Mesendoderm (in vitro differentiated cells): ENCODE measurements at regions not wholly inside any gene's neighbourhood (a gene's known extent, or its start where the extent isn't known, plus 50 kb on each side); places are given as distances from the start of the nearest gene placed in this dataset.

Experiments
- DNase-seq: peaks from one replicate; pipeline ENCODE4 v3.0.0; 2013
- H2AK5ac ChIP-seq: 2 replicates; pipeline ENCODE4 v1.6.1; 2013; ENCODE audit warnings: low read length, inconsistent platforms
- H2BK120ac ChIP-seq: 2 replicates; pipeline ENCODE4 v1.6.1; 2013; ENCODE audit warnings: low read depth, mild to moderate bottlenecking, low read length, moderate library complexity, mixed read lengths
- H2BK15ac ChIP-seq: replicated peaks from 2 replicates; pipeline ENCODE4 v1.6.1; 2013; ENCODE audit warnings: low read depth, mild to moderate bottlenecking, moderate library complexity
- H2BK5ac ChIP-seq: 2 replicates; pipeline ENCODE4 v1.6.1; 2013; ENCODE audit warnings: low read length, inconsistent platforms
- H3K18ac ChIP-seq: 2 replicates; pipeline ENCODE4 v1.6.1; 2013; ENCODE audit warnings: mild to moderate bottlenecking, low read length, mixed read lengths
- H3K23ac ChIP-seq: one replicate; pipeline ENCODE4 v1.6.1; 2013; ENCODE audit warnings: low read length
- H3K27ac ChIP-seq: 2 replicates; pipeline ENCODE4 v1.5.1; 2013; ENCODE audit warnings: low read depth, mild to moderate bottlenecking, inconsistent platforms, low read length, moderate library complexity
- H3K27me3 ChIP-seq: 2 replicates; pipeline ENCODE4 v1.6.1; 2013; ENCODE audit warnings: low read length, control low read depth, mild to moderate bottlenecking, inconsistent platforms; ENCODE audit not compliant: insufficient read depth, poor library complexity
- H3K36me3 ChIP-seq: 2 replicates; pipeline ENCODE4 v1.6.1; 2013; ENCODE audit warnings: low read length, inconsistent platforms; ENCODE audit not compliant: control insufficient read depth, insufficient read depth
- H3K4ac ChIP-seq: one replicate; pipeline ENCODE4 v1.6.1; 2013; ENCODE audit warnings: low read depth, mild to moderate bottlenecking, low read length, moderate library complexity
- H3K4me1 ChIP-seq: 2 replicates; pipeline ENCODE4 v1.6.1; 2013; ENCODE audit warnings: low read depth, low read length, inconsistent platforms; ENCODE audit not compliant: control insufficient read depth
- H3K4me2 ChIP-seq: 2 replicates; pipeline ENCODE4 v1.6.1; 2013; ENCODE audit warnings: low read length
- H3K4me3 ChIP-seq: 2 replicates; pipeline ENCODE4 v1.5.1; 2013; ENCODE audit warnings: mild to moderate bottlenecking, low read length
- H3K56ac ChIP-seq: one replicate; pipeline ENCODE4 v1.6.1; 2013; ENCODE audit warnings: low read length
- H3K79me1 ChIP-seq: 2 replicates; pipeline ENCODE4 v1.6.1; 2013; ENCODE audit warnings: low read length, inconsistent platforms
- H3K79me2 ChIP-seq: 2 replicates; pipeline ENCODE4 v1.6.1; 2013; ENCODE audit warnings: mild to moderate bottlenecking, low read length; ENCODE audit not compliant: control insufficient read depth, insufficient read depth
- H3K9ac ChIP-seq: 2 replicates; pipeline ENCODE4 v1.6.1; 2013; ENCODE audit warnings: low read length, inconsistent platforms
- H4K5ac ChIP-seq: one replicate; pipeline ENCODE4 v1.6.1; 2013; ENCODE audit warnings: low read length
- H4K8ac ChIP-seq: one replicate; pipeline ENCODE4 v1.6.1; 2013; ENCODE audit warnings: low read depth, mild to moderate bottlenecking, control low read depth, low read length, moderate library complexity
- WGBS: extraction: QIAGEN DNeasy Blood & Tissue Kit; methylation state at CpG from one replicate; pipeline ENCODE4 v1.1.7; 2013; ENCODE audit warnings: low lambda C conversion rate, missing lambda C conversion rate; ENCODE audit not compliant: insufficient coverage; ENCODE audit errors: extremely low coverage; 5-methylcytosine and 5-hydroxymethylcytosine counted together

DNA sequence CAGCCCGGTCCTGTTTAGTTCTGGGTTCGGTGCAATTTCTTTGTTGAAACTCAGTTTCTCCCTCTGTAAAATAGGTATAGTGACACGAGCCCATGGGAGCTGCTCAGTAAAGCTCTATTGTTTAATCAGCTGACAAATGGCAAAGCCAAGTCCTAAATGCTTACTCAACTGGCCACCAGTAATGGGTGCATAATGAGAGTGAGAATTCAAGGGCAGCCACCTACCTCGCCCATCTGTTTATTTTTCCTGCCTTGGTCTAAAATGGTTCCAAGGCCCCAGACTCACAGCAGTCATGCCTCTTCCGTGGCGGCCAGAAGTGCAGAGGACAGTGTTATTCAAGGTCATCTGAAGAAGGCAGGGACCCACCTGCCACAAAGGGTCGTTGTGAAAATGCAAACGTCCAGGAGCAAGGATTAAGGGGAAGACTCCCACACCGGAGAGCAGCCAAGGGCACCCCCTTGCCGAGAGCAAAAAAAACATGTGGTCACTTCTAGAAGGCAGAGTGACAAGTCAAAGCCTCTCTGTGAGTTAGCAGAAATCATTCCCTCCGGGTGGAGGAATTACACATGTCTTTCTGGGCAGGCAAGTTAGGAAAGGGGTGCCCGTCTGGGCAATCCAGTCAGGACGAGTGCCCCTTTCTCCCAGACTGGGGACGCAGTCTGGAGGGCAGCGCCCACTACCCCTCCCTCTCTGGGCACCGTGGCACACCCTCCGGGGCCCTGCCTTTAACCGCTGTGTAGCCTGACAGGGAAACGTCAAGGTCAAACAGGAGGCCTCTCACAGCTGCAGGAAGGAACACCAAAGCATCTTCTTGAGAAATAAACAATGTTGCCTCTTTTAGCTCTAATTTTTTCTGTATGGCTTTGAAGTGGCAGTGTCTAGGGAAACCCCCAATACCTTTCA is 186.2 kb downstream of the FOXO1 start:
- no peak overlapping the region for H4K8ac ChIP-seq
- DNase-seq = no peak
- no peak overlapping the region for H3K27ac ChIP-seq
- H3K56ac ChIP-seq = no peak overlapping the region
- H3K79me1 ChIP-seq = no peaks in the 10 kb centered on the region
- H3K4me1 ChIP-seq = peaks cover 3% of the 10 kb centered on the region
- H3K18ac ChIP-seq = no peak overlapping the region
- no peaks in the 10 kb centered on the region for H3K36me3 ChIP-seq
- H3K27me3 ChIP-seq = no peaks in the 10 kb centered on the region
- no CpG with 5 or more reads among the region's 19 CpGs for WGBS
- no peak overlapping the region for H3K9ac ChIP-seq
- no peak overlapping the region for H2BK120ac ChIP-seq
- H3K4me2 ChIP-seq = no peak overlapping the region
- no peaks in the 10 kb centered on the region for H3K79me2 ChIP-seq
- H2BK15ac ChIP-seq = no peak overlapping the region
- no peak overlapping the region for H2BK5ac ChIP-seq
- H3K4ac ChIP-seq = no peak overlapping the region
- no peak overlapping the region for H3K4me3 ChIP-seq
- no peak overlapping the region for H2AK5ac ChIP-seq
- no peak overlapping the region for H3K23ac ChIP-seq
- H4K5ac ChIP-seq = no peak overlapping the region

- Histone ChIP-seq H3K79me2 (no peaks in the 10 kb centered on the region), H3K27ac (no peak overlapping the region), H3K18ac (no peak overlapping the region), H2BK120ac (no peak overlapping the region), H3K36me3 (no peaks in the 10 kb centered on the region), H3K4me2 (no peak overlapping the region), H3K27me3 (no peaks in the 10 kb centered on the region), H3K4me3 (no peak overlapping the region), H3K4ac (no peak overlapping the region), H3K56ac (no peak overlapping the region), H2BK5ac (no peak overlapping the region), H3K23ac (no peak overlapping the region), H3K9ac (no peak overlapping the region), H3K4me1 (peaks cover 3% of the 10 kb centered on the region), H4K8ac (no peak overlapping the region), H2AK5ac (no peak overlapping the region), H2BK15ac (no peak overlapping the region), H4K5ac (no peak overlapping the region), H3K79me1 (no peaks in the 10 kb centered on the region)
- DNase-seq = no peak
- no CpG with 5 or more reads among the region's 12 CpGs for WGBS
Measured at GRCh38 chr13:40480915-40481516, 185.4 kb downstream of the FOXO1 start.

- Histone ChIP-seq H3K9ac (no peak overlapping the region), H2BK120ac (no peak overlapping the region), H2BK5ac (no peak overlapping the region), H3K18ac (no peak overlapping the region), H4K8ac (no peak overlapping the region), H3K4me2 (no peak overlapping the region), H3K4ac (no peak overlapping the region), H3K23ac (no peak overlapping the region), H2BK15ac (no peak overlapping the region), H3K27ac (no peak overlapping the region), H3K79me1 (no peaks in the 10 kb centered on the region), H3K36me3 (no peaks in the 10 kb centered on the region), H3K4me3 (no peak overlapping the region), H3K27me3 (no peaks in the 10 kb centered on the region), H4K5ac (no peak overlapping the region), H3K56ac (no peak overlapping the region), H3K79me2 (no peaks in the 10 kb centered on the region), H3K4me1 (no peaks in the 10 kb centered on the region), H2AK5ac (no peak overlapping the region)
- WGBS = no CpG with 5 or more reads among the region's 13 CpGs
- no peak for DNase-seq
Measured at GRCh38 chr13:40483601-40484000, 182.8 kb downstream of the FOXO1 start.

GRCh38 chr13:40484101-40484800 is 182.2 kb downstream of the FOXO1 start:
- WGBS = no CpG with 5 or more reads among the region's 14 CpGs
- Histone ChIP-seq H4K5ac (no peak overlapping the region), H3K4me1 (no peaks in the 10 kb centered on the region), H2BK15ac (no peak overlapping the region), H3K23ac (no peak overlapping the region), H3K27ac (no peak overlapping the region), H3K4me2 (no peak overlapping the region), H3K79me2 (no peaks in the 10 kb centered on the region), H3K56ac (no peak overlapping the region), H2BK120ac (no peak overlapping the region), H3K4me3 (no peak overlapping the region), H3K4ac (no peak overlapping the region), H2AK5ac (no peak overlapping the region), H2BK5ac (no peak overlapping the region), H3K36me3 (no peaks in the 10 kb centered on the region), H3K79me1 (no peaks in the 10 kb centered on the region), H3K18ac (no peak overlapping the region), H3K27me3 (no peaks in the 10 kb centered on the region), H3K9ac (no peak overlapping the region), H4K8ac (no peak overlapping the region)
- DNase-seq = no peak

DNA sequence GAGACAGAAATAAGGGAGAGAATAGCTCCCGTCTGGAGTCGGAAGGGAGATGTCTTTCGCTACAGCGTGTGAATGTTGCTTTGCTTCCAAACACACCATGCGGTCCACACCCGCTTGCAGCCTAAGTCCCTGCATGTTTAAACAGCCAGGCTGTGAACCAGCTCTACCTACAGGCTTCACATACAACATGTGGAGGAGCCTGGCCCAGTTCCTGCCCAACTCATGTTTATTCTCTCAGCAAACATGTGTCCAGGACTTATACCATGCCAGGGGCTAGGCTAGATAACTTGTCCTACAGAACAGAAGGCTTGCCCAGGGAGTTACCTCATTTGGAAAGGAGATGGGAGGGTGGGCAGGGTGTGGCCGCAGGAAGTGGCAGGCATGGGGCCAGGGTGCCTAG is 181.5 kb downstream of the FOXO1 start:
- Histone ChIP-seq H2BK5ac (no peak overlapping the region), H3K18ac (no peak overlapping the region), H3K4me1 (no peaks in the 10 kb centered on the region), H3K27ac (no peak overlapping the region), H3K4ac (no peak overlapping the region), H4K8ac (no peak overlapping the region), H2BK120ac (no peak overlapping the region), H3K4me3 (no peak overlapping the region), H2BK15ac (no peak overlapping the region), H2AK5ac (peak overlapping the region; percentile 16), H3K9ac (no peak overlapping the region), H3K4me2 (no peak overlapping the region), H3K79me2 (no peaks in the 10 kb centered on the region), H4K5ac (no peak overlapping the region), H3K27me3 (no peaks in the 10 kb centered on the region), H3K36me3 (no peaks in the 10 kb centered on the region), H3K79me1 (no peaks in the 10 kb centered on the region), H3K23ac (no peak overlapping the region), H3K56ac (no peak overlapping the region)
- no peak for DNase-seq
- no CpG with 5 or more reads among the region's 7 CpGs for WGBS
